Erythroblast (primary cell): ENCODE measurements at regions not wholly inside any gene's neighbourhood (a gene's known extent, or its start where the extent isn't known, plus 50 kb on each side); places are given as distances from the start of the nearest gene placed in this dataset.

ENCODE experiments used
- GATA1 ChIP-seq: IDR thresholded peaks from 2 replicates; pipeline ENCODE4 v1.6.1; 2011; ENCODE audit warnings: low read depth, mild to moderate bottlenecking, control low read depth, low read length, moderate library complexity
- POLR2A ChIP-seq: IDR thresholded peaks from 2 replicates; pipeline ENCODE4 v1.6.1; 2011; ENCODE audit warnings: mild to moderate bottlenecking, low read length

DNA sequence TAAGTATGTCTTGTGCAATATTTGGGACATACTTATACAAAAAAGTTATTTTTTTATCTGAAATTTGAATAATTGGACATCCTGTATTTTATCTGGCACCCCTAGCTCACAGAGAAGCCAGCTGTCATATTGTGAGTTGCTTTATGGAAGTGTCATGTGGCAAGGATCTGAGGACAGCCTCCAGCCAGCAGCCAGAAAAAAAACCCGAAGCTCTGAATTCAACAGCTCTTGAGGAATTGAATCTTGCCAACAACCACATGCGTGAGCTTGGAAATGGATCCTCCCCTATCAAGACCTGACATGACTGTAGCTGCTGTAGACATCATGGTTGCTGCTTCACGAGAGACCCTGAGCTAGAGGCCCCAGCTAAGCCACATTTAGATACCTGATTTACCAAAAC, 187.2 kb upstream of the SHISA6 start:
- no peak for TF ChIP-seq POLR2A
- no peak for TF ChIP-seq GATA1
